ENCODE measurements at regions not wholly inside any gene's neighbourhood (a gene's known extent, or its start where the extent isn't known, plus 50 kb on each side); places are given as distances from the start of the nearest gene placed in this dataset.

DNA sequence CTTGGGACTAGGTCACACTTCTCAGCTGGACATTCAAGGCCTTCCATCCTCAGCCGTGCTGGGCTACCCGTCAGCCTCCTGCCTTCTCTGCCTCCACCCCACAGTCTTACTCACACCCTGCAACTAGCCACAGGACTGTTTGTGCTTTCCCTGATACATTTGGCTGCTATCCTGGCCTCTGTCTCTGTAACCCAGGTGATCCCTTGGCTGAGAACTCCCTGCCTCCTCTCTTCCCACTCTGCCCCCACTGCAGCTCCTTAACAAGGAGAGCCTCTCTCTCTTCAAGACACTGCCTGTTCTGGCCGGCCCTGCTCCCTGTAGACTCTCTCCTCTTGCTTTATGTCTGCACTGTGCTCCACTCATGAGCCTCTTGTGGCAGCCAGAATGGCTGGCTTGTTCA, 120.6 kb downstream of the MSX2 start:
- H3K4me3 ChIP-seq (ENCODE audit: low read depth, low read length, poor library complexity, severe bottlenecking) = no peak overlapping the region
- no peaks in the 10 kb centered on the region; the same call in 1 of the 2 replicates for H3K27me3 ChIP-seq (ENCODE audit: insufficient read depth, low read length)
- H4K20me1 ChIP-seq (ENCODE audit: insufficient read depth, low read length) = no peaks in the 10 kb centered on the region
- H3K4me2 ChIP-seq (ENCODE audit: low read length) = no peak overlapping the region
- H3K9me3 ChIP-seq (ENCODE audit: low read length) = no peaks in the 10 kb centered on the region
- H3K36me3 ChIP-seq (ENCODE audit: insufficient read depth, low read length) = no peaks in the 10 kb centered on the region
- H3K9ac ChIP-seq (ENCODE audit: low read length) = no peak overlapping the region
- no peaks in the 10 kb centered on the region for H3F3A ChIP-seq (ENCODE audit: insufficient read depth, low read length)
- H3K4me1 ChIP-seq (ENCODE audit: insufficient read depth, low read length, severe bottlenecking) = no peaks in the 10 kb centered on the region
- no peak for TF ChIP-seq EZH2 (IDR thresholded peaks at IDR 0.05; ENCODE audit: borderline replicate concordance, low read length)
- TF ChIP-seq, protein P1, sequence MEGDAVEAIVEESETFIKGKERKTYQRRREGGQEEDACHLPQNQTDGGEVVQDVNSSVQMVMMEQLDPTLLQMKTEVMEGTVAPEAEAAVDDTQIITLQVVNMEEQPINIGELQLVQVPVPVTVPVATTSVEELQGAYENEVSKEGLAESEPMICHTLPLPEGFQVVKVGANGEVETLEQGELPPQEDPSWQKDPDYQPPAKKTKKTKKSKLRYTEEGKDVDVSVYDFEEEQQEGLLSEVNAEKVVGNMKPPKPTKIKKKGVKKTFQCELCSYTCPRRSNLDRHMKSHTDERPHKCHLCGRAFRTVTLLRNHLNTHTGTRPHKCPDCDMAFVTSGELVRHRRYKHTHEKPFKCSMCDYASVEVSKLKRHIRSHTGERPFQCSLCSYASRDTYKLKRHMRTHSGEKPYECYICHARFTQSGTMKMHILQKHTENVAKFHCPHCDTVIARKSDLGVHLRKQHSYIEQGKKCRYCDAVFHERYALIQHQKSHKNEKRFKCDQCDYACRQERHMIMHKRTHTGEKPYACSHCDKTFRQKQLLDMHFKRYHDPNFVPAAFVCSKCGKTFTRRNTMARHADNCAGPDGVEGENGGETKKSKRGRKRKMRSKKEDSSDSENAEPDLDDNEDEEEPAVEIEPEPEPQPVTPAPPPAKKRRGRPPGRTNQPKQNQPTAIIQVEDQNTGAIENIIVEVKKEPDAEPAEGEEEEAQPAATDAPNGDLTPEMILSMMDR (IDR thresholded peaks at IDR 0.05; ENCODE audit: low read length) = no peak
- no peak overlapping the region for H2AFZ ChIP-seq (ENCODE audit: low read length)
- H3K79me2 ChIP-seq (ENCODE audit: insufficient read depth, low read length) = no peaks in the 10 kb centered on the region
- H3K9me2 ChIP-seq (ENCODE audit: low read depth, low read length) = no peaks in the 10 kb centered on the region
- H3K27ac ChIP-seq (ENCODE audit: low read depth, low read length, poor library complexity, severe bottlenecking) = no peak overlapping the region

DNA sequence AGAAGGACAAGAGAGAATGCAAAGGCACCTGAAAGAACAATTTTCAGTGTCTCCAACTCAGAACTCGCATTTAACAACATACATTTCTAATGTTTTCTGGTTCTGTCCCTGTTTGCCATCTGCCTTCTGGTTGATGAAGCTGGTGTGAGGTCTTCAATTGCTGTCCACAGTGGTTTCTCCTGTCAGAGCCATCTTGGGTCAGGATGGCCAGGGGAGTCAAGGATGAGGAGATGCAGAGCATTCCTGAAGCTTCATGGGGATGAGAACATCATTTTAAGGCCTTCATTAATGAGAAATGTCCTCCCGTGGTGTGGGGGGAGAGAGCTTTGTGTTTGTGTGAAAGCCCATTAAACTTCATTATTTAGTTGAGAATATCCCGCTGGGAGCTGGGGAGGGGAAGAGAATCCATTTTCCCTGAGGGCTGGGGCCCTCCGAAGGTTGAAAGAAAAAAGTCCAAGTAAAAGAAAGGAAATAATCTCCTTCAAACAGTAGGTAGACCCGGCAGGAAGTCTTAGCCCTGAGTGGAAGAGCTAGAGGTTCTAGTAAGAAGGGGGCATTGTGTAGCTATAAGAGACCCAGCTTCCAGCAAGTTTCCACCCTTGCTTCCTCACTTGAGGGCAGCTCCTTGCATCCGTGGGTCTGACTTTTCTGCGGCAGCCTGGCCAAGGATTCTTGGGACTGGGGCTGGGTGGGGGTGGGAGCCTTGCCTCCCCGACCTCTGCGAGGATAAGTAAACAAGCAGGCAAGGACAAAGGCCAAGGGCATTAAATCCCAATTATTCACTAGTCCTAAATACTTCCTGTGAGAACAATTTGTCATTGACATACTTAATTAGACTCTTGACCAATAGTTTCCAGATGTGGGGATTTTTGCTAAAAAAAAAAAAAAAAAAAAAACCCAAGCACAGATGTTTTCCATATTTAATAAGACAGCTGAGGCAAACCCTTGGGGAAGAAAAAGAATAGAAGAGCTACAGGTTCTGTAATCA, 119.2 kb downstream of the MSX2 start:
- Histone ChIP-seq H3K4me2 (ENCODE audit: low read length) (no peak overlapping the region), H3K4me3 (ENCODE audit: low read depth, low read length, poor library complexity, severe bottlenecking) (no peak overlapping the region), H3K9me3 (ENCODE audit: low read length) (no peaks in the 10 kb centered on the region), H3K9ac (ENCODE audit: low read length) (no peak overlapping the region), H3K27ac (ENCODE audit: low read depth, low read length, poor library complexity, severe bottlenecking) (no peak overlapping the region), H2AFZ (ENCODE audit: low read length) (no peak overlapping the region), H4K20me1 (ENCODE audit: insufficient read depth, low read length) (no peaks in the 10 kb centered on the region), H3F3A (ENCODE audit: insufficient read depth, low read length) (no peaks in the 10 kb centered on the region), H3K27me3 (ENCODE audit: insufficient read depth, low read length) (no peaks in the 10 kb centered on the region; the same call in 1 of the 2 replicates), H3K4me1 (ENCODE audit: insufficient read depth, low read length, severe bottlenecking) (no peaks in the 10 kb centered on the region), H3K36me3 (ENCODE audit: insufficient read depth, low read length) (no peaks in the 10 kb centered on the region), H3K9me2 (ENCODE audit: low read depth, low read length) (no peaks in the 10 kb centered on the region), H3K79me2 (ENCODE audit: insufficient read depth, low read length) (no peaks in the 10 kb centered on the region)
- TF ChIP-seq, protein P1 (IDR thresholded peaks at IDR 0.05; ENCODE audit: low read length) = no peak
- no peak for TF ChIP-seq EZH2 (IDR thresholded peaks at IDR 0.05; ENCODE audit: borderline replicate concordance, low read length)

DNA sequence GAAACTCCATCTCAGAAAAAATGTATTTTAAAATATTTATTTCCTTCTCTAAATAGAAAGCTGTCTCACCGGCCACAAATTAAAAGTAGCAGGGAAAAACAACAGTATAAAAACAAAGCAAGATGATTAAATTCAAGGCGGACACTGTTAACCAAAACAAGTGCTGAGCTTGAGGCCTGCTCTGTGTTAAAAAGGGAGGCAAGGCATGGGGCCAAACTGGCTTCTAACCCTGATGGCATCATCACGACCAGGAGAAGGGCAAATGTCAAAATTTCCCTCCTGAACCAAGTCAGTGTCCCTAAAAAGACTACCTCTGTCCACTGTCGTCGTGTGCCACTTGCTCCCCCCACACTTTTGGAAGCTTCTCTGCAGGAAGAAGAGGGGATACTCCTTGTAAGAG, 116.1 kb downstream of the MSX2 start:
- no peak for TF ChIP-seq EZH2 (IDR thresholded peaks at IDR 0.05; ENCODE audit: borderline replicate concordance, low read length)
- TF ChIP-seq, protein P1 (IDR thresholded peaks at IDR 0.05; ENCODE audit: low read length) = no peak
- H3K27me3 ChIP-seq (ENCODE audit: insufficient read depth, low read length) = no peaks in the 10 kb centered on the region; the same call in 1 of the 2 replicates
- no peaks in the 10 kb centered on the region for H3K4me1 ChIP-seq (ENCODE audit: insufficient read depth, low read length, severe bottlenecking)
- H4K20me1 ChIP-seq (ENCODE audit: insufficient read depth, low read length) = no peaks in the 10 kb centered on the region
- no peak overlapping the region for H3K9ac ChIP-seq (ENCODE audit: low read length)
- H3K36me3 ChIP-seq (ENCODE audit: insufficient read depth, low read length) = no peaks in the 10 kb centered on the region
- H3F3A ChIP-seq (ENCODE audit: insufficient read depth, low read length) = no peaks in the 10 kb centered on the region
- H3K9me3 ChIP-seq (ENCODE audit: low read length) = no peaks in the 10 kb centered on the region
- no peak overlapping the region for H3K4me3 ChIP-seq (ENCODE audit: low read depth, low read length, poor library complexity, severe bottlenecking)
- H3K9me2 ChIP-seq (ENCODE audit: low read depth, low read length) = no peaks in the 10 kb centered on the region
- H3K27ac ChIP-seq (ENCODE audit: low read depth, low read length, poor library complexity, severe bottlenecking) = no peak overlapping the region
- no peaks in the 10 kb centered on the region for H3K79me2 ChIP-seq (ENCODE audit: insufficient read depth, low read length)
- H3K4me2 ChIP-seq (ENCODE audit: low read length) = no peak overlapping the region
- H2AFZ ChIP-seq (ENCODE audit: low read length) = no peak overlapping the region

Data from OCI-LY1 (cell line).